ENCODE measurements at regions not wholly inside any gene's neighbourhood (a gene's known extent, or its start where the extent isn't known, plus 50 kb on each side); places are given as distances from the start of the nearest gene placed in this dataset.

GRCh38 chr2:83282841-83283240, 1176.2 kb downstream of the SUCLG1 start:
- TF ChIP-seq NFXL1 (CRISPR knock-in tag; IDR thresholded peaks at IDR 0.05): no peak
- TF ChIP-seq ETV1 (tag; conservative IDR thresholded peaks at IDR 0.05; ENCODE audit: low read depth): no peak
- TF ChIP-seq NFRKB (IDR thresholded peaks at IDR 0.05; ENCODE audit: low read depth): no peak
